ENCODE measurements at regions not wholly inside any gene's neighbourhood (a gene's known extent, or its start where the extent isn't known, plus 50 kb on each side); places are given as distances from the start of the nearest gene placed in this dataset.
"Not testable (repeated sequence)": the region's sequence is repeated elsewhere in the genome, so short reads cannot be mapped to it uniquely, and the experiment has no call there.

GRCh38 chr2:198615972-198616371 lies 811.6 kb downstream of the PLCL1 start:
- DNase-seq: no peak

- no peak for DNase-seq
Measured at GRCh38 chr2:198611201-198611600, 806.8 kb downstream of the PLCL1 start.

GRCh38 chr2:198604599-198604998 lies 800.2 kb downstream of the PLCL1 start:
- DNase-seq: no peak

GRCh38 chr2:198602986-198603385 lies 798.6 kb downstream of the PLCL1 start:
- not testable (repeated sequence) for DNase-seq

GRCh38 chr2:198597648-198598047 lies 793.3 kb downstream of the PLCL1 start:
- DNase-seq: no peak

GRCh38 chr2:198596985-198597384 lies 792.6 kb downstream of the PLCL1 start:
- no peak for DNase-seq

- DNase-seq: no peak
Measured at GRCh38 chr2:198595721-198596120, 791.3 kb downstream of the PLCL1 start.

GRCh38 chr2:198591586-198591985 lies 787.2 kb downstream of the PLCL1 start:
- DNase-seq: no peak

GRCh38 chr2:198587741-198588140 lies 783.3 kb downstream of the PLCL1 start:
- DNase-seq: no peak

- DNase-seq: no peak
Measured at GRCh38 chr2:198587240-198587639, 782.8 kb downstream of the PLCL1 start.

GRCh38 chr2:198571393-198571792 lies 767.0 kb downstream of the PLCL1 start:
- no peak for DNase-seq

GRCh38 chr2:198558176-198558575 lies 753.8 kb downstream of the PLCL1 start:
- no peak for DNase-seq

GRCh38 chr2:198546122-198546521 lies 741.7 kb downstream of the PLCL1 start:
- no peak for DNase-seq

GRCh38 chr2:198545411-198545810 lies 741.0 kb downstream of the PLCL1 start:
- DNase-seq: no peak

- no peak for DNase-seq
Measured at GRCh38 chr2:198544461-198544860, 740.1 kb downstream of the PLCL1 start.

GRCh38 chr2:198534756-198535155 lies 730.4 kb downstream of the PLCL1 start:
- DNase-seq: no peak

GRCh38 chr2:198525211-198525969 lies 721.0 kb downstream of the PLCL1 start:
- no peak for DNase-seq

GRCh38 chr2:198523710-198524109 lies 719.3 kb downstream of the PLCL1 start:
- DNase-seq: no peak

- DNase-seq: no peak
Measured at GRCh38 chr2:198518935-198519334, 714.5 kb downstream of the PLCL1 start.

GRCh38 chr2:198517976-198518375 lies 713.6 kb downstream of the PLCL1 start:
- DNase-seq: no peak

- DNase-seq: not testable (repeated sequence)
Measured at GRCh38 chr2:198508610-198509009, 704.2 kb downstream of the PLCL1 start.

GRCh38 chr2:198499539-198499938 lies 695.1 kb downstream of the PLCL1 start:
- no peak for DNase-seq

GRCh38 chr2:198498516-198498915 lies 694.1 kb downstream of the PLCL1 start:
- no peak for DNase-seq

- DNase-seq: no peak
Measured at GRCh38 chr2:198498048-198498447, 693.7 kb downstream of the PLCL1 start.

GRCh38 chr2:198494931-198495330 lies 690.5 kb downstream of the PLCL1 start:
- no peak for DNase-seq

All from retina (tissue), 1 donor.